ENCODE measurements at regions not wholly inside any gene's neighbourhood (a gene's known extent, or its start where the extent isn't known, plus 50 kb on each side); places are given as distances from the start of the nearest gene placed in this dataset.

DNA sequence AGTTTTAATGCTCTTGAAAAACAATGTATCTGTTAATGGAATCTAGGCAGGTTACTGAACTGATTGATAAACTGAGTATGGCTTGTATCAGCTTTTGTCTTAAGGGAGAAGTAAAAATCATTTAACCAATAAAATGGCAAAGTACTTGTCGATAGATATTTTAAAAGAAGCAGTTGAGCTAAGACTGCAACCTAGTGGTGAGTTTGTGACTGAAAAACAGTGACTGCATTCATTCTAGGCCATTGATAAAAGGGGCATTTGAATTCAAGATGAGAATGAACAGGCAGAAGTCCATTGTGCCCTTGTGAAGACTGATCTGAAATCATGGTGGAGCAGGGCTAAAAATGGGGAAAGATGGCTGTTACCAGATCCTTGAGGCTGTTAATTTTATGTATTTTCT lies 59.4 kb upstream of the MSTN start:
- TF ChIP-seq EP300 (conservative IDR thresholded peaks at IDR 0.05; ENCODE audit: poor library complexity, severe bottlenecking) (no peak), POLR2AphosphoS5 (IDR thresholded peaks at IDR 0.05) (no peak), RAD21 (conservative IDR thresholded peaks at IDR 0.05) (peak; percentile 41)

Measured in neural cell (in vitro differentiated cells).